Activated T-cell treated with anti-CD3 and anti-CD28 coated beads for 48 hours (primary cell): ENCODE measurements at regions not wholly inside any gene's neighbourhood (a gene's known extent, or its start where the extent isn't known, plus 50 kb on each side); places are given as distances from the start of the nearest gene placed in this dataset.
"Not testable (repeated sequence)": the region's sequence is repeated elsewhere in the genome, so short reads cannot be mapped to it uniquely, and the experiment has no call there.

Experiments used
- DNase-seq: peaks from one replicate; pipeline ENCODE4 v3.0.0-alpha.2; 2020; ENCODE audit warnings: low read depth

- DNase-seq = no peak
These were observed 686.4 kb downstream of the GALC start for GRCh38 chr14:87306409-87307168.

GRCh38 chr14:87305345-87305744 is 687.6 kb downstream of the GALC start:
- no peak for DNase-seq

GRCh38 chr14:87304404-87304803 is 688.6 kb downstream of the GALC start:
- DNase-seq = no peak

GRCh38 chr14:87286826-87287225 is 706.2 kb downstream of the GALC start:
- DNase-seq = no peak

- DNase-seq = no peak
These were observed 706.8 kb downstream of the GALC start for GRCh38 chr14:87286191-87286590.

GRCh38 chr14:87285506-87285905 is 707.5 kb downstream of the GALC start:
- DNase-seq = no peak

- DNase-seq = no peak
These were observed 709.4 kb downstream of the GALC start for GRCh38 chr14:87283547-87283946.

- no peak for DNase-seq
These were observed 710.7 kb downstream of the GALC start for GRCh38 chr14:87282266-87282665.

- no peak for DNase-seq
These were observed 714.6 kb downstream of the GALC start for GRCh38 chr14:87278415-87278814.

GRCh38 chr14:87271331-87271730 is 721.7 kb downstream of the GALC start:
- DNase-seq = no peak

GRCh38 chr14:87268997-87269396 is 724.0 kb downstream of the GALC start:
- DNase-seq = no peak

- no peak for DNase-seq
These were observed 728.2 kb downstream of the GALC start for GRCh38 chr14:87264796-87265195.

- DNase-seq = no peak
These were observed 728.7 kb downstream of the GALC start for GRCh38 chr14:87264272-87264785.

- no peak for DNase-seq
These were observed 731.4 kb downstream of the GALC start for GRCh38 chr14:87261621-87262020.

- no peak for DNase-seq
These were observed 732.5 kb downstream of the GALC start for GRCh38 chr14:87260460-87260859.

GRCh38 chr14:87257421-87257820 is 735.6 kb downstream of the GALC start:
- DNase-seq = no peak

- DNase-seq = no peak
These were observed 737.9 kb downstream of the GALC start for GRCh38 chr14:87255058-87255457.

GRCh38 chr14:87254331-87254874 is 738.6 kb downstream of the GALC start:
- DNase-seq = no peak

GRCh38 chr14:87253791-87254190 is 739.2 kb downstream of the GALC start:
- not testable (repeated sequence) for DNase-seq

GRCh38 chr14:87252103-87252502 is 740.9 kb downstream of the GALC start:
- DNase-seq = no peak

- no peak for DNase-seq
These were observed 742.0 kb downstream of the GALC start for GRCh38 chr14:87251011-87251410.

GRCh38 chr14:87241018-87241768 is 751.8 kb downstream of the GALC start:
- no peak for DNase-seq

- DNase-seq = not testable (repeated sequence)
These were observed 752.7 kb downstream of the GALC start for GRCh38 chr14:87240319-87240718.
